HFFc6 (cell line): ENCODE measurements at regions not wholly inside any gene's neighbourhood (a gene's known extent, or its start where the extent isn't known, plus 50 kb on each side); places are given as distances from the start of the nearest gene placed in this dataset.

Experiments used
- DNase-seq: peaks from one replicate; pipeline ENCODE4 v3.0.0-alpha.2; 2018
- H3K27ac Mint-ChIP-seq: 2 replicates; pipeline ENCODE4 v1.8.0; 2020; ENCODE audit warnings: mild to moderate bottlenecking, mixed read lengths
- H3K27me3 Mint-ChIP-seq: 2 replicates; pipeline ENCODE4 v1.8.0; 2021; ENCODE audit warnings: mild to moderate bottlenecking, moderate library complexity, mixed read lengths; ENCODE audit not compliant: insufficient read depth
- H3K36me3 Mint-ChIP-seq: 2 replicates; pipeline ENCODE4 v1.8.0; 2021; ENCODE audit warnings: low read depth, mixed read lengths
- H3K4me1 Mint-ChIP-seq: 2 replicates; pipeline ENCODE4 v1.8.0; 2020; ENCODE audit warnings: low read depth, mixed read lengths
- H3K4me3 Mint-ChIP-seq: 2 replicates; pipeline ENCODE4 v1.8.0; 2020; ENCODE audit warnings: mild to moderate bottlenecking, moderate library complexity, mixed read lengths
- H3K9me3 Mint-ChIP-seq: 2 replicates; pipeline ENCODE4 v1.8.0; 2020; ENCODE audit warnings: mild to moderate bottlenecking, mixed read lengths
- CTCF ChIP-seq: fragments of 200-600 bp; sonication (generic); IDR thresholded peaks from 2 replicates; pipeline ENCODE4 v1.5.0; 2021; ENCODE audit warnings: antibody characterized with exemption, mild to moderate bottlenecking

GRCh38 chr13:88739195-88739594 is 1068.0 kb downstream of the SLITRK5 start:
- Mint-ChIP-seq H3K36me3 (no peaks in the 10 kb centered on the region), H3K4me1 (no peaks in the 10 kb centered on the region), H3K27ac (no peak overlapping the region), H3K9me3 (peaks cover 20% of the 10 kb centered on the region), H3K4me3 (no peak overlapping the region), H3K27me3 (no peaks in the 10 kb centered on the region)
- DNase-seq = no peak
- no peak for TF ChIP-seq CTCF

- Mint-ChIP-seq H3K4me1 (no peaks in the 10 kb centered on the region), H3K36me3 (no peaks in the 10 kb centered on the region), H3K9me3 (peaks cover 9% of the 10 kb centered on the region), H3K27me3 (no peaks in the 10 kb centered on the region), H3K27ac (no peak overlapping the region), H3K4me3 (no peak overlapping the region)
- no peak for DNase-seq
- no peak for TF ChIP-seq CTCF
Observed at GRCh38 chr13:88744289-88744688, 1073.1 kb downstream of the SLITRK5 start.

GRCh38 chr13:88745011-88745410 is 1073.8 kb downstream of the SLITRK5 start:
- H3K9me3 Mint-ChIP-seq = peaks cover 10% of the 10 kb centered on the region
- no peak for DNase-seq
- TF ChIP-seq CTCF = no peak
- H3K4me1 Mint-ChIP-seq = no peaks in the 10 kb centered on the region
- H3K27ac Mint-ChIP-seq = no peak overlapping the region
- no peak overlapping the region for H3K4me3 Mint-ChIP-seq
- H3K27me3 Mint-ChIP-seq = no peaks in the 10 kb centered on the region
- no peaks in the 10 kb centered on the region for H3K36me3 Mint-ChIP-seq

- Mint-ChIP-seq H3K9me3 (peaks cover 35% of the 10 kb centered on the region), H3K4me3 (no peak overlapping the region), H3K27ac (no peak overlapping the region), H3K36me3 (no peaks in the 10 kb centered on the region), H3K27me3 (no peaks in the 10 kb centered on the region), H3K4me1 (no peaks in the 10 kb centered on the region)
- DNase-seq = no peak
- TF ChIP-seq CTCF = no peak
Observed at GRCh38 chr13:88752041-88752440, 1080.9 kb downstream of the SLITRK5 start.

GRCh38 chr13:88754141-88754540 is 1083.0 kb downstream of the SLITRK5 start:
- no peak overlapping the region for H3K4me3 Mint-ChIP-seq
- no peaks in the 10 kb centered on the region for H3K27me3 Mint-ChIP-seq
- DNase-seq = no peak
- TF ChIP-seq CTCF = no peak
- H3K36me3 Mint-ChIP-seq = no peaks in the 10 kb centered on the region; the same call in 1 of the 2 replicates
- no peak overlapping the region for H3K27ac Mint-ChIP-seq
- no peaks in the 10 kb centered on the region for H3K4me1 Mint-ChIP-seq
- peaks cover 51% of the 10 kb centered on the region for H3K9me3 Mint-ChIP-seq

- TF ChIP-seq CTCF = no peak
- no peak for DNase-seq
- H3K4me1 Mint-ChIP-seq = no peaks in the 10 kb centered on the region
- peaks cover 2% of the 10 kb centered on the region; the same call in 1 of the 2 replicates for H3K27me3 Mint-ChIP-seq
- no peak overlapping the region for H3K27ac Mint-ChIP-seq
- peaks cover 44% of the 10 kb centered on the region for H3K9me3 Mint-ChIP-seq
- H3K4me3 Mint-ChIP-seq = no peak overlapping the region
- no peaks in the 10 kb centered on the region; the same call in 1 of the 2 replicates for H3K36me3 Mint-ChIP-seq
Observed at GRCh38 chr13:88761145-88761544, 1090.0 kb downstream of the SLITRK5 start.
